HG03378 (cell line): ENCODE measurements at regions not wholly inside any gene's neighbourhood (a gene's known extent, or its start where the extent isn't known, plus 50 kb on each side); places are given as distances from the start of the nearest gene placed in this dataset.

Source experiments
- ATAC-seq: cut with Tn5 transposase; IDR thresholded peaks from one replicate; pipeline ENCODE4 v1.9.1; 2021; ENCODE audit warnings: mild to moderate bottlenecking, moderate library complexity; ENCODE audit not compliant: unreplicated experiment

GRCh38 chrX:130974323-130974722 lies 71.3 kb upstream of the ENOX2 start:
- ATAC-seq, result no peak

DNA sequence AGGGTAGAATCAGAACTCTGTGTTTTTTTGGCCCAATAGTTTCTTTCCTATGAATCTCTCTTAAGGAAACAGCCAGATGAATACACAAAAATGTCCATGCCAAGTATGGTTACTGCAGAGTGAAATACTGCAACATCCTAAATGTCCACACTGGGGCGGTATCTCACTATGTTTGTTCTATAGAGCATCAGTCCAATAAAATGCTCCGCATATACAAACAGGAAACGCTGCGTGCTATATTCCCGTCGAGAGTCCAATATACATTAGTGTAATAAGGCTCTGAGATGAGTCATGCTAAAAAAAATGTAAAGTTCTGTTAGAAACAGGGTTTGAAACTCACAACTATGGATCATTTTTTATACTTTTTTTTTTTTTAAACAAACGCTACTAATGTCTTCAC lies 72.9 kb upstream of the ENOX2 start:
- peak; percentile 84 for ATAC-seq

GRCh38 chrX:130981836-130982235 lies 76.3 kb upstream of the ARHGAP36 start:
- no peak for ATAC-seq

GRCh38 chrX:130984782-130985181 lies 73.4 kb upstream of the ARHGAP36 start:
- no peak for ATAC-seq

DNA sequence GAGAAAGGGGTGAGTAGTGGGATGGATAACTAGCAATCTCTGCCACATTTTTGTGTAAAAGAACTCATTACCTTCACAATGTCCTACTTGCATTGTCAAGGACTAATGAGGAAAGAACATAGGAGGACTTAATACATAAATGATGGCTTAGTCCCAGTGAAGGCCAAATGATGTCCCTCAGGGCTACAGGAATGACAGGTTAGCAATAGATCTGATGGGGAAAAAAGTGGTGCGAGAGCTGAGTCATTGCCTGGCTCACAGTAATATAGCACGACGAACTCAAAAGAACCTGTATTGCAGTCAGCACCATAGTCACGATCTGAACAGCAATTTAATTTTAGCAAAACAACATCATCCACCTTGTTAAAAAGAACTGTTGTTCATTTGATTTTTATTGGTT lies 70.9 kb upstream of the ARHGAP36 start:
- ATAC-seq, result no peak

- ATAC-seq, result no peak
Measured at GRCh38 chrX:130990723-130991122, 67.4 kb upstream of the ARHGAP36 start.

GRCh38 chrX:130994671-130995070 lies 63.5 kb upstream of the ARHGAP36 start:
- no peak for ATAC-seq

DNA sequence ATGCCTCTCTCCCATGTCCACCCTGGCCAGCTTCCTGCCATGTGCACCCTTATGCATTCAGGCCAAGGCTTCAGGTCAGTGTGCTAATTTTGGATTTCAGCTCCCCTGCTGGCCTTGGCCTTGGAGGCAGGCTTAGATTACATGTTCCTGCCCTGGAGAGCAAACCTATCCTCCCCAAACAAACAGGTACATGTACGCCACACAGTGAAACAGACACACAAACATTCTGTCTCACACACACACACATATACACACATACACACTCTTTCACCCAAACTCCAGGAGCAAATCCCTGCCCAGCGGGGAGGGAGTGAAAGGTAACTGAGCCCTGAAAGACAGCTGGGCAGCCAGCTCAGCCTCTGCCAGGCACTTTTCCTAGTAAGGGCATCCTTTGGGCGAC lies 62.7 kb upstream of the ARHGAP36 start:
- ATAC-seq, result no peak

GRCh38 chrX:130997314-130997713 lies 60.8 kb upstream of the ARHGAP36 start:
- ATAC-seq, result no peak

DNA sequence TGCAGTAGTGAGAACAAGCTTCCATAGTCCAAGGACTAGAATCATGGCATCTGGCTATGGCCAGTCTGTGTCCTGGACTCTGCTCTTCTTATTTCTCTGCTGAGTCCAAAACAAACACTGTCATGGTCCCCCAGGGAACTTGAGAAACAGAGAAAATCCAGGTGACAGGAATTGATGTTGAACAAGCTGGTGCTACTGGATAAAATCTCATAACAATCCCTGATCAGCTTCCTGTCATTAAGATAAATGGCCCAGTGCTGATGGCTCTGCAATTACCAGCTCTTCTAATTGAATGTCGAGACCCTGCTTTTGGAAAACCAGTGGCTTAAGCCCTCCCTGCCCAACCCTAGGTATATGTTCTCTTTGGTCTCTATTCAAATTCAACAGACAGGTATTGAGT lies 58.8 kb upstream of the ARHGAP36 start:
- ATAC-seq, result no peak
